NCI-H345 treated with DMSO at 0.1 percent for 48 hours (cell line): ENCODE measurements at regions not wholly inside any gene's neighbourhood (a gene's known extent, or its start where the extent isn't known, plus 50 kb on each side); places are given as distances from the start of the nearest gene placed in this dataset.

ENCODE experiments used
- DNase-seq: peaks from one replicate; lab custom pipeline; 2025; ENCODE audit not compliant: unreplicated experiment; lab: John Stamatoyannopoulos, UW

DNA sequence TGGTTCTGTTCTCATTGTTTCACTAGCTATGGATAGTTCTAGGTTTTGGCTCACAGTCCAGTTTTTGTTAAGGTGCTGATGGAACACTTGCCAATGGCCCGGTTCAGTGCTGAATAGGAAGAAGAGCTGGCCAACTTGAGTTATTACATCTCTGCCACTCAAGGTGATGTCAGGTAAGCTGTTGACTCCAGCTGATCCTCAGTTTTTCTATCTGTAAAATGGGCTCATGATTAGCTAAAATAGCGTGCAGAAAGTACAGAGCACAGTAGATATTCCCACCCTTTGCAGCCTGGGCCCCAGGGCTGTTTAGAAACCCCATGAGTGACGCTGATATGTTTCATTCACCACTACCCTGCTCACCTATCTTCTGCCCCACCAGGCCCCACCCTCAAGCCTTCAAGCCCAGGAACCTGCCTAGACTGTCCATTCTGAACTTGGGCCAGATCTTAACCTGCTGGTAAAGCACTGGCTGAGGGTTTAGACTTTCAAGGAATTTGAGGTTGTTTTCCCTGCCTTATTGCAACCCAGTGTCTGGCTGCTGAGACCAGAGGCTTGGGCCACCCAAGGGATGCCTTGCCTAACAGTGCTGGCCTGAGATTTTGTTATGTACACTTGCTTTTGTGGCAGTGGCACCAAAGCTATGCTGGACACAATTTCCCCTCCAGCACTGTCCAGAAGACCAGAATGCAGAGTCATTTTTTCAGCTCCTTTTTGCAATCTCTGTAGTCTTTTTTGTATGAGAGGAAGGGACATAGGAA lies 378.2 kb upstream of the ZMIZ1 start:
- DNase-seq = no peak

GRCh38 chr10:78691301-78692030 lies 377.3 kb upstream of the ZMIZ1 start:
- no peak for DNase-seq

DNA sequence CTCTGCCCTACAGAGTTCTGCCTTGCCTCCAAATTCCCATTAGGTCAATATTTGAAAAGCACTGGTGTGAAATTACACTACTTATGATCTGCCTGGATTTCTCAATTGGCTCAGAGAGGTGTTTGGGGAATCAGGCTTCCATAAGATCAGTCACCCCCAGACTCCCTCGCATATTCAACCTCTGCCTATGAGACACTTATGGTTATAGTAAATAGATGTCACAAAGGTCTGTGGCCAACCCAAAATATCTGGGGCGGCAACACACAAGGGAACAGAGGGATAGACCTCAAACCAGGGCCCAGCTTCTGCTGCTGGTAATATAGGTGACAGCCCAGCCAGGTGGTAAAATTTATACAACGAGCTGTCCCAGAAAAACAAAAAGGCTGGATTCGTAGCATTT lies 376.7 kb upstream of the ZMIZ1 start:
- no peak for DNase-seq

GRCh38 chr10:78695846-78696245 lies 372.9 kb upstream of the ZMIZ1 start:
- DNase-seq = no peak

- DNase-seq = no peak
Measured at GRCh38 chr10:78696791-78697395, 371.9 kb upstream of the ZMIZ1 start.

DNA sequence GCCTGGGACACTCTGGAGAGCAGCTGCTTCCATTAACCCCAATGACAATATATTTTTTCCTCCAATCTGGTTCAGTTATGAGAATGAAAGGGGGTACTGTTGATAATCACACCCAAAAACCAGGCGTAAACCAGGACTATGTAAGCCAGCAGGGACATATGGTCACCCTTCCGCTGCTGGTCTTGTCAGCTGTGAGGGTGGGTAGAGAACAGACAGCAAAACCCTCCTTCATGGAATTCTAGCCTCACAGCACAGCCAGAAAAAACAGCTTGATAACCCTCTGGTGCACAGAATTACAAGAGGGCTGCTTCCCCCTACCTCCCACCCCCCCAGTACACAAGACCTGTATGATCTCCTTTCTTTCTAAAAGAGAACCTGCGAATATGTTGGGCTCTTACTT lies 368.8 kb upstream of the ZMIZ1 start:
- no peak for DNase-seq

DNA sequence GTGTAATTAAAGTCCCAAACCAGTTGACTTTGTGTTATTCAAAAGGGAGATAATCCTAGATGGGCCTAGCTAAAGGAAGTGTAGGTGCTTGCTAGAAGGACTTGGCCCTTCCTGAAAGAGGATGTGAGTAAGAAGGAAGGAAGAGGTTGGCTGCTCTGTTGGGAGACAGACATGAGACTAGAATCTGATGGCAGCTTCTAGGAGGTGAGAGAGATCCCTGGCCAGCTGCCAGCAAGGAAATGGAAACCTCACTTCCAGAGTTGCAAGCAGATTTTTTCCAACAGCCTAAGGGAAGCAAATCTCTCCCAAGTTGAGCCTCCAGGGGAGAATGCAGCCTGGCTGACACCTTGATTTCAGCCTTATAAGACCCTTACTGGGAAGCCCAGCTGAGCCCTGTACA lies 368.4 kb upstream of the ZMIZ1 start:
- no peak for DNase-seq

DNA sequence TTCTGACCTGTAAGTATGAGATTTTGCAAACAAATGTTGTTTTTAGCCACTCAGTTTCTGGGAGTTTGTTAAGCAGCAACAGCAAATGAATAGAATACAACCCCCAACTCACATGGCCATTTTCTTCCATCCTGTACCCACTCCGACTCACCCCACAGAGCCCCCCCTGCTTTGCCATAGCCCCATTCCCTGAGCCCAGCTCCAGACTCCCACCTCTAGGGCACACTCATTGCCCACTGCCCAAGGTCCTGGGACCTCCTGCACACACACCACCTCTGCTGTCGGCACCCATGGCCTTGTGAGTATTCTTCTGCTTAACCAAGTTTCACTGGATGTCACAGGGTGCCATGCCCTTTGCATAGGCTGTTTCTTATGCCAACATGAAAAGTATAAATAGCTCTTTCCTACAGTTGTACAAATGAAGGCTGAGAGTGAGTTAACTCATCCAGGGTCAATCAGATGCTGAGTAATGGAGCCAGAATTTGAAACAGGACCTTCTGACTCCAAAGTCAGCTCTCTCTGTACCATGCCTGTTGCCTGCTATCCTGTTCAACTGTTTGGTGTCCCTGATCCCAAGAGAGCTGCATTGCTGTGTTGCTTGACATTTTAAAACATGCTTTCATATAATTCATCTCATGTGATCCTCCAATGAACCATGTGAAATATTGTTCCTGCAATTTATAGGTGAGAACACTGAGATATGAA lies 367.8 kb upstream of the ZMIZ1 start:
- no peak for DNase-seq

DNA sequence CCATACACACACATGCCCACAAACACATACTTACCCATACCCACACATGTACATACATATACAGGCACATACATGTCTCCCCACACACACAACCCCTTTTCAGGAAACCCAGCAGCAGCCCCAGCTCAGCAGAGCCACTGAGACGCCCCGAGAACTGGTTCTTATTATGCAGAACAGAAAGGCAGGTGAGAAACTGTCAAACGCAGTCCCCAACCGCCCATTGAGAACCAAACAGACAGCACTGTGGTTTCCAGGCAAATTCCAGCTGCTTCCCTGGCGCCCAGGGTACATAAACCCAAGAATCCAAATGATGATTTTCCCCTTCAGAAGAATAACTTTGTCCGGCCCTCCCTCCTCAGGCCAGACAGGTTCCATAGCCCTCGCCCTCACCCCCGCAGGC lies 366.6 kb upstream of the ZMIZ1 start:
- no peak for DNase-seq

DNA sequence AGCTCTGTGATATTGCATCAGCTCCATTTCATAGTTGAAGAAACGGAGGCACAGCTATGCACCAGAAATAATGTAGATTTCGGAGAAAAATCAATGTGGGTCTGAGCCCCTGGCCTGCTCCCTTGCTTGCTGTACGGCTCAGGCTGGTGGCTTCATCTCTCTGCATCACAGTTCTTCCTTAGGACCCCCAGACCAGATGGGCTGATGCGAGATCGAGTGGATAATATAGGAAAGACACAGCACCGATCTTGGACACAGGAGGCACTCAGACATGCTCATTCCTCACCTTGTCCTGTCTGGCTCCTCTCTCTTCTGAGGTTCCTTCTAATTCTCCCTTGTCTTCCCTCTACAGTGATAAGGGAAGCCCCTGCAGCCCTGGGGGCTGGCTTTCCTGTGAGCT lies 365.9 kb upstream of the ZMIZ1 start:
- no peak for DNase-seq

- no peak for DNase-seq
Measured at GRCh38 chr10:78703593-78703992, 365.2 kb upstream of the ZMIZ1 start.

DNA sequence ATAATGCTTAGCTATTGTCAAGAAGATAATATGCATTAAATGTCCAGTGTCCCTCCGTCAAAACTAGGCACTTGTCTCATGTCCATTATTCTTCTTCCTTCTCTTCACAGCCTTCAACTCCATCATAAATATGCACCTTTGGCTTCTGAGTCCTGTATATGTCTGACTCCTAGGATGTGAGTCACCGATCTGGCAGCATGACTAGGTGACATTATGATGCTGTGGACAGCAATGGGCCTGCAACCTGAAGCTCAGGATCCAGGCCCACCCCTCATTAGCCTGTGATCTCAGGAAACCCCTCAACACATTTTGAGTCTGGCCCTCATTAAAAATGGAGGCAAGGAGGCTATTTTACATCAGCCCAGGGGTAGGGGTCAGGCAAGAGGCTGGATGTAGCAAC lies 362.5 kb upstream of the ZMIZ1 start:
- no peak for DNase-seq

- DNase-seq = no peak
Measured at GRCh38 chr10:78706726-78707540, 361.8 kb upstream of the ZMIZ1 start.

GRCh38 chr10:78707745-78708144 lies 361.0 kb upstream of the ZMIZ1 start:
- DNase-seq = no peak

GRCh38 chr10:78712147-78712546 lies 356.6 kb upstream of the ZMIZ1 start:
- DNase-seq = no peak

- DNase-seq = no peak
Measured at GRCh38 chr10:78713659-78714058, 355.1 kb upstream of the ZMIZ1 start.

DNA sequence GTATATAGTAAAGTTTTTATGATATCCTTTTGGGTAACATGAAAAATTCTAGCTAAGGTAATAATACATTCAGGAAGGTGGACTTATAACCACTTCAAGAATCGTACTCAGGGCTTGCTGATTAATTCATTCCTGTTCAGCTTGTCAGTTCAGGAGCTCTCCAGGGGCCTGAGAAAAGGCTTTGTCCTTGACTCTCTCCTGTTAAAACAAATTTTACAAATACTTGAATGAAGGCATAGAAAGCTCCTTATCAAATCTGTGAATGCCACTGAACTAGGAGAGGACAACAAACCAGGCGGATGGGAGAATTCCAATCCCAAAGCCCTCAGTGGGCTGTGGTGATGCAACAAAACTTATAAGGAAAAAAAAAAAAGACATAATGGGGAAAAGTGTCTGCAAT lies 354.5 kb upstream of the ZMIZ1 start:
- DNase-seq = no peak

GRCh38 chr10:78715435-78715834 lies 353.3 kb upstream of the ZMIZ1 start:
- no peak for DNase-seq

DNA sequence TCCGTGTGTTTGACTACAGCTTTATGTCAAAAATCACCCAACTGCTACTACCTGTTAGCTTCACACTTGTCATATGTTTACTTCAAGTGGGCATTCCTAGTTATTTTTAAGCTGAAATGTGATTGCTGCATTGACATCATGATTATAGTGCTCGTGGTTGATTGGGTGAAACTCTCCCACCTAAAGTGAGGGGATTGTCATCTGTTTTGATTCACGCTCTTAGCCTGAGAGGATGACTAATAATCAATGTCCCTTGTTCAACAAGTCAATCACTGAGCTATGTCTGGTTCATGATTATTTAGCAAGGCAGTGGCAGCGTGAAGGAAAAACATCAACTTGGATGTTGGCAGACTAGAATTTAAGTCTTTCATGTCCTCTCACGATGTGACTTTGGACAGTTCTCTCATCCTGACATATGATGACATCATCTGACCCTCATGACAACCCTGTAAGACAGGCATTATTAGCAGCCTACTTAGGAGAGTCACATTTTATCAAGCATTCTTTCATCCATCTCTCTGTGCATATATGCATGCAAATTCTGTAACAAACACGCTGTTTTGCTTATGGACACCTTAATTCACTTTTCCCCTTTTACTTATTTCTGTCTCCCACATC lies 352.6 kb upstream of the ZMIZ1 start:
- DNase-seq = no peak

DNA sequence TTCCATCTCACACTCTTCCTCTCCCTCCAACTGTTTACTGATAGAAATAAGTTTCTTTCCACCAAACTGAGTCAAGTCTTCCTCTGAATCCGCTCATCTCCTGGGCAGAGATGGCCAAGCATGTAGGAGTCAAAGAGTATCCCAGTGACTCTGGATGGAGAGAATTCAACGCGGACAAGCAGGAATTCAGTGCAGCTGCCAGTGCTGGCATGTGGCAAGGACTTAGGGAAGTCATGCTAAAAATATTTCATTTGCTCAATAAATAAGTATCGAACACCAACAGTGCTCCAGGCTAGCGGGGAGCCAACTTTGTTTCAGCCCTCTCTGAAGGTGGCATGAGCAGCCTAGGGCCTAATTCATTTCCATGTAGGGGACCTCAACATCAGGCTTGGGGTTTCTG lies 351.6 kb upstream of the ZMIZ1 start:
- DNase-seq = no peak
